DOHH2 (cell line): ENCODE measurements at regions not wholly inside any gene's neighbourhood (a gene's known extent, or its start where the extent isn't known, plus 50 kb on each side); places are given as distances from the start of the nearest gene placed in this dataset.
"Not testable (repeated sequence)": the region's sequence is repeated elsewhere in the genome, so short reads cannot be mapped to it uniquely, and the experiment has no call there.

ENCODE experiments used
- H3F3A ChIP-seq: fragments of 200-600 bp; sonication (generic), shearing (Covaris generic); 2 replicates; pipeline ENCODE4 v1.6.0; 2016; ENCODE audit warnings: antibody characterized with exemption, mild to moderate bottlenecking; ENCODE audit not compliant: control insufficient read depth, insufficient read depth
- H3K27ac ChIP-seq: fragments of 200-600 bp; sonication (generic); 2 replicates; pipeline ENCODE4 v1.5.1; 2014; ENCODE audit warnings: low read depth, mild to moderate bottlenecking, low read length, moderate library complexity
- H3K27me3 ChIP-seq: fragments of 200-600 bp; sonication (generic); 2 replicates; pipeline ENCODE4 v1.6.1; 2014; ENCODE audit warnings: mild to moderate bottlenecking, low read length, mixed read lengths; ENCODE audit not compliant: control insufficient read depth
- H3K36me3 ChIP-seq: fragments of 200-600 bp; sonication (generic); 2 replicates; pipeline ENCODE4 v1.6.1; 2014; ENCODE audit warnings: mild to moderate bottlenecking, low read length, moderate library complexity, mixed read lengths; ENCODE audit not compliant: control insufficient read depth
- H3K4me1 ChIP-seq: fragments of 200-600 bp; sonication (generic); 2 replicates; pipeline ENCODE4 v1.6.1; 2014; ENCODE audit warnings: mild to moderate bottlenecking, low read length, mixed read lengths; ENCODE audit not compliant: control insufficient read depth
- H3K4me2 ChIP-seq: fragments of 200-600 bp; sonication (generic); 2 replicates; pipeline ENCODE4 v1.6.0; 2014; ENCODE audit warnings: mild to moderate bottlenecking, low read length, moderate library complexity
- H3K4me3 ChIP-seq: fragments of 200-600 bp; sonication (generic); 2 replicates; pipeline ENCODE4 v1.5.1; 2014; ENCODE audit warnings: mild to moderate bottlenecking, low read length, mixed read lengths
- H3K79me2 ChIP-seq: fragments of 200-600 bp; sonication (generic); 2 replicates; pipeline ENCODE4 v1.6.1; 2014; ENCODE audit warnings: mild to moderate bottlenecking, low read length, mixed read lengths; ENCODE audit not compliant: control insufficient read depth
- H3K9me2 ChIP-seq: fragments of 200-600 bp; sonication (generic); replicated peaks from 2 replicates; pipeline ENCODE4 v1.6.1; 2014; ENCODE audit warnings: mild to moderate bottlenecking, low read length, mixed read lengths; ENCODE audit not compliant: control insufficient read depth
- H3K9me3 ChIP-seq: fragments of 200-600 bp; sonication (generic); 2 replicates; pipeline ENCODE4 v1.6.1; 2014; ENCODE audit warnings: antibody characterized with exemption, low read length, mixed read lengths; ENCODE audit not compliant: control insufficient read depth, insufficient read depth
- H4K20me1 ChIP-seq: fragments of 200-600 bp; sonication (generic); 2 replicates; pipeline ENCODE4 v1.6.0; 2014; ENCODE audit warnings: low read depth, mild to moderate bottlenecking, antibody characterized with exemption, low read length, moderate library complexity; ENCODE audit not compliant: control insufficient read depth, insufficient read depth
- CTCF ChIP-seq: fragments of 200-600 bp; sonication (generic); IDR thresholded peaks from one replicate; pipeline ENCODE4 v1.5.1; 2014; ENCODE audit warnings: antibody characterized with exemption, mild to moderate bottlenecking, low read depth, low read length; ENCODE audit not compliant: poor library complexity, severe bottlenecking
- EZH2phosphoT487 ChIP-seq: fragments of 200-600 bp; sonication (generic); IDR thresholded peaks from 2 replicates; pipeline ENCODE4 v1.6.1; 2017; ENCODE audit warnings: borderline replicate concordance, mild to moderate bottlenecking, antibody characterized with exemption, low read length, moderate library complexity, mixed read lengths

GRCh38 chr3:4166540-4166939 is 136.6 kb upstream of the SETMAR start:
- H3F3A ChIP-seq: no peaks in the 10 kb centered on the region
- H3K4me3 ChIP-seq: no peak overlapping the region
- H3K4me1 ChIP-seq: no peaks in the 10 kb centered on the region
- H3K9me3 ChIP-seq: no peaks in the 10 kb centered on the region
- no peaks in the 10 kb centered on the region for H4K20me1 ChIP-seq
- no peak for TF ChIP-seq CTCF
- TF ChIP-seq EZH2phosphoT487: no peak
- no peaks in the 10 kb centered on the region for H3K79me2 ChIP-seq
- H3K27ac ChIP-seq: no peak overlapping the region
- no peaks in the 10 kb centered on the region for H3K36me3 ChIP-seq
- no peaks in the 10 kb centered on the region for H3K9me2 ChIP-seq
- H3K4me2 ChIP-seq: no peak overlapping the region
- no peaks in the 10 kb centered on the region for H3K27me3 ChIP-seq

- not testable (repeated sequence) for H4K20me1 ChIP-seq, H3K27me3 ChIP-seq, H3F3A ChIP-seq, H3K4me1 ChIP-seq, H3K9me2 ChIP-seq, H3K79me2 ChIP-seq, H3K9me3 ChIP-seq, H3K4me3 ChIP-seq, H3K27ac ChIP-seq, H3K4me2 ChIP-seq, H3K36me3 ChIP-seq
Measured at GRCh38 chr3:4167230-4167629, 135.9 kb upstream of the SETMAR start.

DNA sequence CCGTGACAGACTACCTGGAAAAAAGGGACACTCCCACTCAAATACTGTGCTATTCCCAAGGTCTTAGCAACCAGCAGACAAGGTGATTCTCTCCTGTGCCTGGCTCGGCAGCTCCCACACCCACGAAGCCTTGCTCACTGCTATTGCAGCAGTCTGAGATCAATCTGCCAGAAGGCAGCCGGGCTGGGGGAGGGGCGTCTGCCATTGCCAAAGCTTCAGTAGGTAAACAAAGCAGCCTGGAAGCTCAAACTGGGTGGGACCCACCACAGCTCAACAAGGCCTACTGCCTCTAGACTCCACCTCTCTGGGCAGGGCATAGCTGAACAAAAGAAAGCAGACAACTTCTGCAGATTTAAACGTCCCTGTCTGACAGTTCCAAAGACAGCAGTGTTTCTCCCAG is 128.4 kb upstream of the SETMAR start:
- H3K27me3 ChIP-seq: no peaks in the 10 kb centered on the region
- no peaks in the 10 kb centered on the region for H3K79me2 ChIP-seq
- TF ChIP-seq CTCF: no peak
- no peak for TF ChIP-seq EZH2phosphoT487
- no peaks in the 10 kb centered on the region for H3K4me1 ChIP-seq
- no peaks in the 10 kb centered on the region for H3F3A ChIP-seq
- H3K4me3 ChIP-seq: no peak overlapping the region
- H3K27ac ChIP-seq: no peak overlapping the region
- H3K9me2 ChIP-seq: no peaks in the 10 kb centered on the region
- no peak overlapping the region for H3K4me2 ChIP-seq
- no peaks in the 10 kb centered on the region for H3K36me3 ChIP-seq
- H3K9me3 ChIP-seq: no peaks in the 10 kb centered on the region
- no peaks in the 10 kb centered on the region for H4K20me1 ChIP-seq

DNA sequence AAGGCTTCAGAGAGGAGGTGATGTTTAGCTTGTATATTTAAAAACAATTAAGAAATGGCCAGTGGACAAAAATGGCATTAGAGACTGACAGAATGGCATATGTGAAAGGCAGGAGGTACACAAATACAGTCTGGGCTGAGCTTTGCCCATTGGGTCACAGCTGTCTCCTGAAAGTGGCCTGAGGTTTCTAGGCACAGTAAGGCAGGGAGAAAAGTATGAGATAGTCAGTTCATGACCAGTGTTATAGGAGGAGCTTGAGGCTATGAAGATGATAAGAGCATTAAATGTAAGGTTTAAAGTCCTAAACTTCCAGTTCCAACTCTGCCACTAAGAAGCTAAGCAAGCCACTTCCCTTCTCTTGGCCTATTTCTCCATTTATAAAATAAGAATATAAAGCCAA is 111.2 kb upstream of the SETMAR start:
- TF ChIP-seq EZH2phosphoT487 (no peak), CTCF (no peak)
- Histone ChIP-seq H4K20me1 (no peaks in the 10 kb centered on the region), H3K4me1 (no peaks in the 10 kb centered on the region), H3K4me2 (no peak overlapping the region), H3K79me2 (no peaks in the 10 kb centered on the region), H3K9me3 (no peaks in the 10 kb centered on the region), H3K27ac (no peak overlapping the region), H3K9me2 (no peaks in the 10 kb centered on the region), H3F3A (no peaks in the 10 kb centered on the region), H3K27me3 (no peaks in the 10 kb centered on the region), H3K36me3 (no peaks in the 10 kb centered on the region), H3K4me3 (no peak overlapping the region)
